RWPE1 (cell line): ENCODE measurements at regions not wholly inside any gene's neighbourhood (a gene's known extent, or its start where the extent isn't known, plus 50 kb on each side); places are given as distances from the start of the nearest gene placed in this dataset.
"Not testable (repeated sequence)": the region's sequence is repeated elsewhere in the genome, so short reads cannot be mapped to it uniquely, and the experiment has no call there.

Source experiments
- CTCF ChIA-PET: fragments of 350-600 bp; sonication (Branson Sonifier 250); formaldehyde crosslinking; extraction: SDS; loops from one replicate; lab custom pipeline; 2021; lab: Yijun Ruan, JAX
- POLR2A ChIA-PET: fragments of 400-600 bp; formaldehyde crosslinking; extraction: SDS; loops from one replicate; lab custom pipeline; 2020; ENCODE audit warnings: antibody characterized with exemption; ENCODE audit not compliant: low non-redundant PET; lab: Yijun Ruan, JAX
- DNase-seq: peaks from one replicate; pipeline ENCODE4 v3.0.0; 2012; ENCODE audit warnings: low spot score
- H3K27ac ChIP-seq: fragments of 450-650 bp; 2 replicates; pipeline ENCODE4 v1.5.1; 2017
- TF ChIP-seq, protein P1 (sequence below): fragments of 450-650 bp; conservative IDR thresholded peaks from 2 replicates; pipeline ENCODE4 v1.5.1; 2017; ENCODE audit warnings: low read depth, mild to moderate bottlenecking

DNA sequence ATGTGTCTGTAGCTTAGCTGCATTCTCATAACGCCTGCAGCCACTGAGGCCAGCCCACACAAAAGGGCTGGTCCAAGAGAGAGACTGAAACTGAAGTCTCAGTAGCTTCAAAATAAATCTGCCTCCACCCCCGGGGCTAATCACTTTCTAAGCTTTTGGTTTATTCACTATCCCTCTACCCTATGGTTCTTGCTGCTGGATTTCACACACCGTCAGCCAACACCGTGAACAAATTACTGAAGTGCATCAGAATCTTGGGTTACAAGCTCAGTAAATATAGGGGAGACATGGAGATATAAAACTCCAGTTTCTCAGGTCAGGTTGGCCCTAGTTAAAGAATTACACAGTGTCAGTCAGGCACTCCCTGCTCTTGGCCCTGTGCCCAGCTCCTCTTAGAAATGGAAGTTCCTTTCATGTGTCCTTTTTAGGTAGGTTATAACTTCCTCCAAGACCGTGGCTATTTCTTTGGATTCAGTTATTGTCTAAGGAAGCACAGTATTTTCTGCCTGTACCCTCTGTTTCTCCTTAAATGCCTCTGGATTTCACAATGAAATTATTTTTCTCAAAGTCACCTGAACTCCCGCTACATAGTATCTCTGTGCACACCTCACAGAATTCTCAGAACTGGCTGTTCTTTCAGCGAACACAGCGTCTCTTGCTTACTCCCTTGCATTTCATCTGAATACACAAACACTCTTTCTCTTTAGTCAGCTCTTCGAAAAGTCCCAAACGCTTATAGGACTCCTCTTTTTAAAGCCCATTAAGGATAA, 112.5 kb downstream of the FAM174A start:
- ChIA-PET POLR2A (no interaction called here), CTCF (interaction anchor here (0.6 kb wide), 1 partner anchor 1670 kb away, joined by 3 read pairs; no protein-coding TSS in a partner anchor)
- TF ChIP-seq, protein P1, sequence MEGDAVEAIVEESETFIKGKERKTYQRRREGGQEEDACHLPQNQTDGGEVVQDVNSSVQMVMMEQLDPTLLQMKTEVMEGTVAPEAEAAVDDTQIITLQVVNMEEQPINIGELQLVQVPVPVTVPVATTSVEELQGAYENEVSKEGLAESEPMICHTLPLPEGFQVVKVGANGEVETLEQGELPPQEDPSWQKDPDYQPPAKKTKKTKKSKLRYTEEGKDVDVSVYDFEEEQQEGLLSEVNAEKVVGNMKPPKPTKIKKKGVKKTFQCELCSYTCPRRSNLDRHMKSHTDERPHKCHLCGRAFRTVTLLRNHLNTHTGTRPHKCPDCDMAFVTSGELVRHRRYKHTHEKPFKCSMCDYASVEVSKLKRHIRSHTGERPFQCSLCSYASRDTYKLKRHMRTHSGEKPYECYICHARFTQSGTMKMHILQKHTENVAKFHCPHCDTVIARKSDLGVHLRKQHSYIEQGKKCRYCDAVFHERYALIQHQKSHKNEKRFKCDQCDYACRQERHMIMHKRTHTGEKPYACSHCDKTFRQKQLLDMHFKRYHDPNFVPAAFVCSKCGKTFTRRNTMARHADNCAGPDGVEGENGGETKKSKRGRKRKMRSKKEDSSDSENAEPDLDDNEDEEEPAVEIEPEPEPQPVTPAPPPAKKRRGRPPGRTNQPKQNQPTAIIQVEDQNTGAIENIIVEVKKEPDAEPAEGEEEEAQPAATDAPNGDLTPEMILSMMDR: no peak
- DNase-seq: peak; percentile 24
- H3K27ac ChIP-seq: no peak overlapping the region

DNA sequence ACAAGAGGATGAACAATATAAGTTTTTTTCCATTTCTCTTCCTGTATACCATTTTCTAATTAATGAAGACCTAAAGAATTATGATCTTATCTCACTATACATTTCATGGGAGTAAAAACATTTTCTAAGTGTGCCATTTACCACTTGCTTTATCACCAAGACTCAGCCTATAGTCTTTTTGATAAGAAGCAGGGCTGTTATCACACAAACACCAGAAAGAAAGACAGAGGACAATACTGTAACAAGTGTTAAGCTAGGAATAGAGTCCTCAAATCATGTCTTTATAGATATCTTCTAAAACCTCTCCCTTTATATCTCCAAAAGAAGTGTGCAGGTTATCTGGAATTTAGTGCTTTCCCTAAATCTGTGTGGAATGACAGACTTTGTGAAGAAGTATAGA, 119.7 kb downstream of the FAM174A start:
- TF ChIP-seq, protein P1: no peak
- ChIA-PET POLR2A (no interaction called here), CTCF (interaction anchor here (0.6 kb wide), 1 partner anchor 1334 kb away, joined by 3 read pairs; no protein-coding TSS in a partner anchor)
- DNase-seq: no peak
- no peak overlapping the region for H3K27ac ChIP-seq

DNA sequence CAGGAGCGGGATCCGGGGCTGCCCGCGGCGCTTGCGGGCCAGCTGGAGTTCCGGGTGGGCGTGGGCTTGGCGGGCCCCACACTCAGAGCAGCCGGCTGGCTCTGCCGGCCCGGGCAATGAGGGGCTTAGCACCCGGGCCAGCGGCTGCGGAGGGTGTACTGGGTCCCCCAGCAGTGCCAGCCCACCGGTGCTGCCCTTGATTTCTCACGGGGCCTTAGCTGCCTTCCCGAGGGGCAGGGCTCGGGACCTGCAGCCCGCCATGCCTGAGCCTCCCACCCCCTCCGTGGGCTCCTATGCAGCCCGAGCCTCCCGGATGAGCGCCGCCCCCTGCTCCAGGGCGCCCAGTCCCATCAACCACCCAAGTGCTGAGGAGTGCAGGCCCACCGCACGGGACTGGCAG, 121.6 kb downstream of the FAM174A start:
- POLR2A ChIA-PET, CTCF ChIA-PET, H3K27ac ChIP-seq, DNase-seq: not testable (repeated sequence)

DNA sequence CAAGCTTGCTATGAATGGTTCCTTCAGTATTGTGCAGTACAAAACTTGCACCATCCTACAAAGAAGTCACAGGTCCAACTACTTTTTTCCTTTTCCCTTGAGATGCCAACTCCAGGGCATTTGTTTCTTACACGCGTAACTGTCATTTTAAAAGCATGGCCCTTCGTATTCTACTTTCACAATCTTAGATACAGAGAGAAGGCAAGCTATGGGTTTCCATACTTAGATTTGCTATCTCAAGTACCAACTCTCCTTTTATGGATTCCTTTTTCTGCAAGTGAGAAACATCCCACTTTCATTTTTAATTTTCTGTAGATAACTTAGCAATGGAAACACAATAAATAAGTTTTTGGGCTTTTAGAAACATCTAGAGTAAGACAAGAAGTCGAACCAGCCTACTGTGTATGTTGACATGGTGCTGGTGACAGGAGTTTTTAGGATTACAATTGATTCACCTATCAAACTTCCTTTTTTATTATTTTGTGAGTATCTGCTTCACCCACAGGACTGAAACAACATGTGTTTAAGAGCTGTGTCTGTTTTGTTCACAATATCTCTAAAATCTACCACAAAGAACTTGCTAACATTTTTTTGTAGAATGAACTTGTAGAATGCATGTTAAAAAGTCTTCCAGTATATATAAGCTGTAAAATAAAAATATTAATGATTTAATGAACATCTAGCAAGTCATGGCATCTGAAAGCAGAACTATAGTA, 124.1 kb downstream of the FAM174A start:
- CTCF ChIA-PET: interaction anchor here (0.6 kb wide), 2 partner anchors 79 to 416 kb away, joined by 3 to 4 read pairs; no protein-coding TSS in a partner anchor

DNA sequence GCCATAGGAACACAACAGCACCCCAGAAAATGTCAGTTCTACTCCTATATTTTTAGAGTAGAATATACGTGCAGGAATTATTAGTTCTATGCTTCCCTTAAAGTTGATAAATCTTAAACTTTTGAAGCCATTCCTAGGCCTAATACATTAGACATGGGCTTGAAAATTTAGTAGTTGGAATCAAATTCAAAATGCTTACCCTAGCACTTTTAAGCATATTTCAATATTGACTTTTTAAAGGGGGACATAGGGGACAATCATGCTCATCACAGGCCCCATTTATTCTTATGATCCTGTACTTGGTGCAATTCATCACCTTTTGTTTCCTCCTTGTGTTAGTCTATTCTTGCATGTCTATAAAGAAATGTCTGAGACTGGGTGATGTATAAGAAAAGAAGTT, 129.0 kb downstream of the FAM174A start:
- TF ChIP-seq, protein P1: no peak
- ChIA-PET CTCF (no interaction called here), POLR2A (no interaction called here)
- H3K27ac ChIP-seq: no peak overlapping the region
- no peak for DNase-seq

More for the DNA sequence above, 124.1 kb downstream of the FAM174A start:
- TF ChIP-seq, protein P1: no peak
- no peak for DNase-seq
- POLR2A ChIA-PET: no interaction called here
- H3K27ac ChIP-seq: no peak overlapping the region

DNA sequence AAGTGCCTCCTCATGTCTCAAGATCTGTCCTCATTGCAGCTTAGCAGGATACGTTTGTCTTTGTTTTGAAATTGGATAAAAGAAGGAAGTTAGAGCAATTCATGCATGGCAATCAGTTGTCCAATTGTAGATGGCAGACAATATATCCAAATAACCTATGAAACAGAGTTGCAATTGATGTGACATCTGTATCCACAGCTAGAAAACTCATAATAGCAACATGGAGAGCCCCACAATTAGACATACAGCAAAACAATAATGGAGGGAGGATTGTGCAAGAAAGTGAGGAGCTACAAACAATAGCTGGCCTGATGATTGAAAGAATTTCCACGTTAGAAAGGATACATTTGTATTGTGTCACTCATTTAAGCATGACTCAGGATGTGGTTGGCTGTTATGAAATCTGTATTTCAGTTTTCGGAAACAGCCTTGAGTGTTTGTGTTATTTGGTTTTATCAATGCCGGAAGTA, 132.0 kb downstream of the FAM174A start:
- CTCF ChIA-PET: no interaction called here
- POLR2A ChIA-PET: no interaction called here
- no peak overlapping the region for H3K27ac ChIP-seq
- DNase-seq: peak; percentile 88
- TF ChIP-seq, protein P1: no peak

DNA sequence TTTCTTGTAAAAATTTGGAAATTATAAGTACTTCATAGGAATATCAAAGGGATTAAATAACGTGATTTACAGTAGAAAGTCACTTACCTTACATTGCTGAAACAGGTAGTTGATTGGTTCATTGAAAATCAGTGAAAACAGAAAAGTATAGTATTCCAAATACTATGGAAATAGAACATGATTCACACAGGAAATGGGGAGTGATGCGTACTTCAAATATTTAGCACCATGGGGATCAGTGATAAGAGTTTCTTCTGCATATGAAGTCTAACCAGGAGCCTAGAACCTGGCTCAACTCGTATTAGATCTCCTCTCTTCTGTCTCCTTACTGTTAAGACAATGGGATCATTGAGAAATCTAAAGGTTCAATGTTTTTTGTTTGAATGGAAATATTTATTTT, 133.3 kb downstream of the FAM174A start:
- H3K27ac ChIP-seq: no peak overlapping the region
- TF ChIP-seq, protein P1: no peak
- peak; percentile 70 for DNase-seq
- ChIA-PET POLR2A (no interaction called here), CTCF (interaction anchor here (0.6 kb wide), 1 partner anchor 66 kb away, joined by 3 read pairs; no protein-coding TSS in a partner anchor)
